Right lobe of liver (tissue), 4 donors: ENCODE measurements at regions not wholly inside any gene's neighbourhood (a gene's known extent, or its start where the extent isn't known, plus 50 kb on each side); places are given as distances from the start of the nearest gene placed in this dataset.

Source experiments
- POLR2A ChIP-seq: fragments of 450-650 bp; IDR thresholded peaks from one replicate; pipeline ENCODE4 v1.6.1; 2017; ENCODE audit warnings: antibody characterized with exemption, mild to moderate bottlenecking
- TF ChIP-seq, protein P1 (sequence below), 4 donors: fragments of 200-600 bp in 3 of 4; fragments of 450-650 bp in 1 of 4; IDR thresholded peaks; one replicate each; pipeline versions ENCODE4 v1.5.1 to v1.8.0; 2016 to 2022; ENCODE audit warnings: antibody characterized with exemption in 4 of 4, mild to moderate bottlenecking in 2 of 4
- donor health status: DM: no; HTN: no; CAD: no.
- donor health status: DM: no; HTN: no; CAD: no.
- donor health status: DM: no; HTN: yes; CAD: no.

DNA sequence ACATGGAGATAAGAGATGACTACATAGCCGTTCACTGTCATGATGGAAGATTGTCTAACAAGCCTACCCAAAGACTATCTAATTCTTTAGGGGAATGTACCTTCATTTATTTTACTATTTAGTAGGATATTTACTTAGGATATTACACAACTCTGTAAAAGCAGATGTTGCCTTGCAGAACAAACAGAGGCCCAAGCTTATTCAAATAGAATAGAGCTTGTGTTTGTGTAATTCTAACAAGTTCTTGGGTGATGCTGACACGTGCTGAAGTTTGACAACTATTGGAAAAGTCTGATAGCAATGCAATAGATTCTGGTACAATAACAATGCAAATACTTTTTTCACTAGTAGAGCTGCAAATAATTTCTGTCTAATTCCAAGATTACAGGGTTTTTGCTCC lies 447.6 kb downstream of the TOX3 start:
- TF ChIP-seq, protein P1, sequence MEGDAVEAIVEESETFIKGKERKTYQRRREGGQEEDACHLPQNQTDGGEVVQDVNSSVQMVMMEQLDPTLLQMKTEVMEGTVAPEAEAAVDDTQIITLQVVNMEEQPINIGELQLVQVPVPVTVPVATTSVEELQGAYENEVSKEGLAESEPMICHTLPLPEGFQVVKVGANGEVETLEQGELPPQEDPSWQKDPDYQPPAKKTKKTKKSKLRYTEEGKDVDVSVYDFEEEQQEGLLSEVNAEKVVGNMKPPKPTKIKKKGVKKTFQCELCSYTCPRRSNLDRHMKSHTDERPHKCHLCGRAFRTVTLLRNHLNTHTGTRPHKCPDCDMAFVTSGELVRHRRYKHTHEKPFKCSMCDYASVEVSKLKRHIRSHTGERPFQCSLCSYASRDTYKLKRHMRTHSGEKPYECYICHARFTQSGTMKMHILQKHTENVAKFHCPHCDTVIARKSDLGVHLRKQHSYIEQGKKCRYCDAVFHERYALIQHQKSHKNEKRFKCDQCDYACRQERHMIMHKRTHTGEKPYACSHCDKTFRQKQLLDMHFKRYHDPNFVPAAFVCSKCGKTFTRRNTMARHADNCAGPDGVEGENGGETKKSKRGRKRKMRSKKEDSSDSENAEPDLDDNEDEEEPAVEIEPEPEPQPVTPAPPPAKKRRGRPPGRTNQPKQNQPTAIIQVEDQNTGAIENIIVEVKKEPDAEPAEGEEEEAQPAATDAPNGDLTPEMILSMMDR (IDR thresholded peaks at IDR 0.05) = no peak
- no peak for TF ChIP-seq POLR2A
